ENCODE measurements at regions not wholly inside any gene's neighbourhood (a gene's known extent, or its start where the extent isn't known, plus 50 kb on each side); places are given as distances from the start of the nearest gene placed in this dataset.

- DNase-seq (ENCODE audit: insufficient read length, low spot score) (no peak), FAIRE-seq (no peak)
- TF ChIP-seq CTCF (IDR thresholded peaks at IDR 0.05; ENCODE audit: insufficient read depth, missing control alignments) = no peak
These were observed 194.9 kb upstream of the RBFOX1 start for GRCh38 chr16:7137560-7138330.

- no peak for TF ChIP-seq CTCF (IDR thresholded peaks at IDR 0.05; ENCODE audit: insufficient read depth, missing control alignments)
- no peak for FAIRE-seq
- no peak for DNase-seq (ENCODE audit: insufficient read length, low spot score)
These were observed 200.2 kb upstream of the RBFOX1 start for GRCh38 chr16:7132465-7132864.

GRCh38 chr16:7124701-7125100, 207.9 kb upstream of the RBFOX1 start:
- TF ChIP-seq CTCF (IDR thresholded peaks at IDR 0.05; ENCODE audit: insufficient read depth, missing control alignments) = no peak
- DNase-seq (ENCODE audit: insufficient read length, low spot score) = no peak
- FAIRE-seq = no peak

- DNase-seq (ENCODE audit: insufficient read length, low spot score) = no peak
- FAIRE-seq = no peak
- no peak for TF ChIP-seq CTCF (IDR thresholded peaks at IDR 0.05; ENCODE audit: insufficient read depth, missing control alignments)
These were observed 208.4 kb upstream of the RBFOX1 start for GRCh38 chr16:7124242-7124641.

GRCh38 chr16:7116734-7117133, 215.9 kb upstream of the RBFOX1 start:
- TF ChIP-seq CTCF (IDR thresholded peaks at IDR 0.05; ENCODE audit: insufficient read depth, missing control alignments) = no peak
- FAIRE-seq = no peak
- no peak for DNase-seq (ENCODE audit: insufficient read length, low spot score)

GRCh38 chr16:7115898-7116297, 216.7 kb upstream of the RBFOX1 start:
- TF ChIP-seq CTCF (IDR thresholded peaks at IDR 0.05; ENCODE audit: insufficient read depth, missing control alignments) = no peak
- DNase-seq (ENCODE audit: insufficient read length, low spot score) (no peak), FAIRE-seq (no peak)

GRCh38 chr16:7113949-7114348, 218.7 kb upstream of the RBFOX1 start:
- FAIRE-seq = no peak
- no peak for TF ChIP-seq CTCF (IDR thresholded peaks at IDR 0.05; ENCODE audit: insufficient read depth, missing control alignments)
- no peak for DNase-seq (ENCODE audit: insufficient read length, low spot score)
